ENCODE measurements at regions not wholly inside any gene's neighbourhood (a gene's known extent, or its start where the extent isn't known, plus 50 kb on each side); places are given as distances from the start of the nearest gene placed in this dataset.

- TF ChIP-seq ELF4 (CRISPR knock-in tag; IDR thresholded peaks at IDR 0.05; ENCODE audit: low read depth), result no peak
- TF ChIP-seq, protein P1, sequence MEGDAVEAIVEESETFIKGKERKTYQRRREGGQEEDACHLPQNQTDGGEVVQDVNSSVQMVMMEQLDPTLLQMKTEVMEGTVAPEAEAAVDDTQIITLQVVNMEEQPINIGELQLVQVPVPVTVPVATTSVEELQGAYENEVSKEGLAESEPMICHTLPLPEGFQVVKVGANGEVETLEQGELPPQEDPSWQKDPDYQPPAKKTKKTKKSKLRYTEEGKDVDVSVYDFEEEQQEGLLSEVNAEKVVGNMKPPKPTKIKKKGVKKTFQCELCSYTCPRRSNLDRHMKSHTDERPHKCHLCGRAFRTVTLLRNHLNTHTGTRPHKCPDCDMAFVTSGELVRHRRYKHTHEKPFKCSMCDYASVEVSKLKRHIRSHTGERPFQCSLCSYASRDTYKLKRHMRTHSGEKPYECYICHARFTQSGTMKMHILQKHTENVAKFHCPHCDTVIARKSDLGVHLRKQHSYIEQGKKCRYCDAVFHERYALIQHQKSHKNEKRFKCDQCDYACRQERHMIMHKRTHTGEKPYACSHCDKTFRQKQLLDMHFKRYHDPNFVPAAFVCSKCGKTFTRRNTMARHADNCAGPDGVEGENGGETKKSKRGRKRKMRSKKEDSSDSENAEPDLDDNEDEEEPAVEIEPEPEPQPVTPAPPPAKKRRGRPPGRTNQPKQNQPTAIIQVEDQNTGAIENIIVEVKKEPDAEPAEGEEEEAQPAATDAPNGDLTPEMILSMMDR (IDR thresholded peaks at IDR 0.05), result no peak
- TF ChIP-seq, protein P2, sequence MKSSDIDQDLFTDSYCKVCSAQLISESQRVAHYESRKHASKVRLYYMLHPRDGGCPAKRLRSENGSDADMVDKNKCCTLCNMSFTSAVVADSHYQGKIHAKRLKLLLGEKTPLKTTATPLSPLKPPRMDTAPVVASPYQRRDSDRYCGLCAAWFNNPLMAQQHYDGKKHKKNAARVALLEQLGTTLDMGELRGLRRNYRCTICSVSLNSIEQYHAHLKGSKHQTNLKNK (CRISPR knock-in tag; IDR thresholded peaks at IDR 0.05), result no peak
Observed at GRCh38 chr6:167221400-167222201, 63.8 kb upstream of the GPR31 start.
